Natural killer cell treated with Interleukin-12 subunit alpha and Interleukin-12 subunit beta and Interleukin-15 and Interleukin-18, amount 100 ng/mL, for 72 hours (primary cell): ENCODE measurements at regions not wholly inside any gene's neighbourhood (a gene's known extent, or its start where the extent isn't known, plus 50 kb on each side); places are given as distances from the start of the nearest gene placed in this dataset.
"Not testable (repeated sequence)": the region's sequence is repeated elsewhere in the genome, so short reads cannot be mapped to it uniquely, and the experiment has no call there.

Experiments used
- ATAC-seq, 2 donors: fragments of 150-1000 bp; cut with Tn5 transposase in 1 of 2; sonication (Bioruptor Pico), chemical (Tn5 transposase) in 1 of 2; 2 replicates each; pipeline ENCODE4 v1.10.0; 2021
- DNase-seq: peaks from one replicate; pipeline ENCODE4 v3.0.0; 2022; ENCODE audit warnings: low spot score
- H3K27ac Mint-ChIP-seq, 2 donors: 1 replicate in 1 of 2; 2 replicates in 1 of 2; pipeline ENCODE4 v1.8.0; 2022; ENCODE audit warnings: mixed read lengths in 2 of 2, mild to moderate bottlenecking in 1 of 2, moderate library complexity in 1 of 2
- H3K27me3 Mint-ChIP-seq, 2 donors: 1 replicate in 1 of 2; 2 replicates in 1 of 2; pipeline ENCODE4 v1.8.0; 2022; ENCODE audit warnings: mixed read lengths in 2 of 2
- H3K36me3 Mint-ChIP-seq: one replicate; pipeline ENCODE4 v1.8.0; 2022; ENCODE audit warnings: mixed read lengths
- H3K4me1 Mint-ChIP-seq, 2 donors: 1 replicate in 1 of 2; 2 replicates in 1 of 2; pipeline ENCODE4 v1.8.0; 2022; ENCODE audit warnings: low read depth in 2 of 2, mixed read lengths in 2 of 2, mild to moderate bottlenecking in 1 of 2
- H3K4me3 Mint-ChIP-seq: one replicate; pipeline ENCODE4 v1.8.0; 2022; ENCODE audit warnings: mixed read lengths
- H3K9me3 Mint-ChIP-seq: 2 replicates; pipeline ENCODE4 v1.8.0; 2022; ENCODE audit warnings: mixed read lengths

GRCh38 chr18:37854396-37854795 lies 288.8 kb upstream of the CELF4 start:
- Mint-ChIP-seq H3K4me3 (no peak overlapping the region), H3K4me1 (no peaks in the 10 kb centered on the region), H3K27me3 (no peaks in the 10 kb centered on the region), H3K9me3 (peaks cover 17% of the 10 kb centered on the region), H3K27ac (no peak overlapping the region), H3K36me3 (peaks cover 5% of the 10 kb centered on the region)
- ATAC-seq (no peak), DNase-seq (no peak)

GRCh38 chr18:37853706-37854105 lies 288.1 kb upstream of the CELF4 start:
- no peak for ATAC-seq
- no peak overlapping the region for H3K4me3 Mint-ChIP-seq
- H3K4me1 Mint-ChIP-seq: no peaks in the 10 kb centered on the region
- DNase-seq: no peak
- H3K27me3 Mint-ChIP-seq: no peaks in the 10 kb centered on the region
- H3K27ac Mint-ChIP-seq: no peak overlapping the region
- peaks cover 5% of the 10 kb centered on the region for H3K36me3 Mint-ChIP-seq
- H3K9me3 Mint-ChIP-seq: peaks cover 17% of the 10 kb centered on the region

- Mint-ChIP-seq H3K9me3 (peaks cover 12% of the 10 kb centered on the region), H3K27ac (no peak overlapping the region), H3K36me3 (peaks cover 5% of the 10 kb centered on the region), H3K4me3 (no peak overlapping the region), H3K4me1 (no peaks in the 10 kb centered on the region), H3K27me3 (no peaks in the 10 kb centered on the region)
- DNase-seq (no peak), ATAC-seq (no peak)
Observed at GRCh38 chr18:37852464-37852863, 286.9 kb upstream of the CELF4 start.

- H3K4me3 Mint-ChIP-seq: no peak overlapping the region
- no peak overlapping the region for H3K27ac Mint-ChIP-seq
- no peaks in the 10 kb centered on the region for H3K36me3 Mint-ChIP-seq
- H3K27me3 Mint-ChIP-seq: no peaks in the 10 kb centered on the region
- H3K4me1 Mint-ChIP-seq: no peaks in the 10 kb centered on the region
- H3K9me3 Mint-ChIP-seq: peaks cover 4% of the 10 kb centered on the region
- no peak for DNase-seq
- no peak for ATAC-seq
Observed at GRCh38 chr18:37847544-37847943, 281.9 kb upstream of the CELF4 start.

- Mint-ChIP-seq H3K27me3 (no peaks in the 10 kb centered on the region), H3K9me3 (peaks cover 4% of the 10 kb centered on the region), H3K27ac (no peak overlapping the region), H3K4me1 (no peaks in the 10 kb centered on the region), H3K4me3 (no peak overlapping the region), H3K36me3 (no peaks in the 10 kb centered on the region)
- DNase-seq (no peak), ATAC-seq (no peak)
Observed at GRCh38 chr18:37846996-37847395, 281.4 kb upstream of the CELF4 start.

- ATAC-seq (no peak), DNase-seq (no peak)
- H3K4me3 Mint-ChIP-seq: no peak overlapping the region
- H3K27ac Mint-ChIP-seq: no peak overlapping the region
- no peaks in the 10 kb centered on the region for H3K27me3 Mint-ChIP-seq
- no peaks in the 10 kb centered on the region for H3K4me1 Mint-ChIP-seq
- no peaks in the 10 kb centered on the region for H3K36me3 Mint-ChIP-seq
- H3K9me3 Mint-ChIP-seq: no peaks in the 10 kb centered on the region
Observed at GRCh38 chr18:37845498-37845897, 279.9 kb upstream of the CELF4 start.

- Mint-ChIP-seq H3K27me3 (no peaks in the 10 kb centered on the region), H3K36me3 (no peaks in the 10 kb centered on the region), H3K4me1 (no peaks in the 10 kb centered on the region), H3K9me3 (peaks cover 3% of the 10 kb centered on the region), H3K4me3 (no peak overlapping the region), H3K27ac (no peak overlapping the region)
- ATAC-seq (no peak), DNase-seq (no peak)
Observed at GRCh38 chr18:37844209-37844970, 278.8 kb upstream of the CELF4 start.

GRCh38 chr18:37838083-37838482 lies 272.5 kb upstream of the CELF4 start:
- Mint-ChIP-seq H3K27ac (no peak overlapping the region), H3K4me3 (no peak overlapping the region), H3K4me1 (no peaks in the 10 kb centered on the region), H3K9me3 (peaks cover 12% of the 10 kb centered on the region), H3K36me3 (no peaks in the 10 kb centered on the region), H3K27me3 (no peaks in the 10 kb centered on the region)
- DNase-seq: no peak
- ATAC-seq: no peak

GRCh38 chr18:37836071-37836970 lies 270.7 kb upstream of the CELF4 start:
- ATAC-seq: no peak

GRCh38 chr18:37832010-37832695 lies 266.6 kb upstream of the CELF4 start:
- H3K27me3 Mint-ChIP-seq, H3K4me3 Mint-ChIP-seq, H3K4me1 Mint-ChIP-seq, H3K27ac Mint-ChIP-seq, DNase-seq, ATAC-seq: not testable (repeated sequence)
- Mint-ChIP-seq H3K36me3 (peaks cover 14% of the 10 kb centered on the region), H3K9me3 (peaks cover 11% of the 10 kb centered on the region)

More at GRCh38 chr18:37836071-37836970, 270.7 kb upstream of the CELF4 start:
- Mint-ChIP-seq H3K27ac (no peak overlapping the region), H3K4me1 (no peaks in the 10 kb centered on the region), H3K36me3 (peaks cover 9% of the 10 kb centered on the region), H3K4me3 (no peak overlapping the region), H3K27me3 (no peaks in the 10 kb centered on the region), H3K9me3 (peaks cover 15% of the 10 kb centered on the region)
- DNase-seq: no peak

GRCh38 chr18:37812961-37813360 lies 247.4 kb upstream of the CELF4 start:
- peaks cover 31% of the 10 kb centered on the region for H3K9me3 Mint-ChIP-seq
- ATAC-seq: no peak
- H3K36me3 Mint-ChIP-seq: peaks cover 15% of the 10 kb centered on the region
- H3K4me1 Mint-ChIP-seq: no peaks in the 10 kb centered on the region
- H3K4me3 Mint-ChIP-seq: no peak overlapping the region
- no peak for DNase-seq
- no peak overlapping the region for H3K27ac Mint-ChIP-seq
- H3K27me3 Mint-ChIP-seq: no peaks in the 10 kb centered on the region

GRCh38 chr18:37805773-37806404 lies 240.3 kb upstream of the CELF4 start:
- Mint-ChIP-seq H3K9me3 (peaks cover 30% of the 10 kb centered on the region), H3K4me1 (no peaks in the 10 kb centered on the region), H3K36me3 (peaks cover 20% of the 10 kb centered on the region), H3K27me3 (no peaks in the 10 kb centered on the region), H3K27ac (no peak overlapping the region), H3K4me3 (no peak overlapping the region)
- peak in 1 of 2 donors; percentile 24 for ATAC-seq
- DNase-seq: no peak

GRCh38 chr18:37796823-37797349 lies 231.3 kb upstream of the CELF4 start:
- Mint-ChIP-seq H3K4me1 (no peaks in the 10 kb centered on the region), H3K36me3 (no peaks in the 10 kb centered on the region), H3K4me3 (no peak overlapping the region), H3K9me3 (peaks cover 20% of the 10 kb centered on the region), H3K27ac (no peak overlapping the region), H3K27me3 (no peaks in the 10 kb centered on the region)
- ATAC-seq (no peak), DNase-seq (no peak)
